ENCODE measurements at regions not wholly inside any gene's neighbourhood (a gene's known extent, or its start where the extent isn't known, plus 50 kb on each side); places are given as distances from the start of the nearest gene placed in this dataset.

DNA sequence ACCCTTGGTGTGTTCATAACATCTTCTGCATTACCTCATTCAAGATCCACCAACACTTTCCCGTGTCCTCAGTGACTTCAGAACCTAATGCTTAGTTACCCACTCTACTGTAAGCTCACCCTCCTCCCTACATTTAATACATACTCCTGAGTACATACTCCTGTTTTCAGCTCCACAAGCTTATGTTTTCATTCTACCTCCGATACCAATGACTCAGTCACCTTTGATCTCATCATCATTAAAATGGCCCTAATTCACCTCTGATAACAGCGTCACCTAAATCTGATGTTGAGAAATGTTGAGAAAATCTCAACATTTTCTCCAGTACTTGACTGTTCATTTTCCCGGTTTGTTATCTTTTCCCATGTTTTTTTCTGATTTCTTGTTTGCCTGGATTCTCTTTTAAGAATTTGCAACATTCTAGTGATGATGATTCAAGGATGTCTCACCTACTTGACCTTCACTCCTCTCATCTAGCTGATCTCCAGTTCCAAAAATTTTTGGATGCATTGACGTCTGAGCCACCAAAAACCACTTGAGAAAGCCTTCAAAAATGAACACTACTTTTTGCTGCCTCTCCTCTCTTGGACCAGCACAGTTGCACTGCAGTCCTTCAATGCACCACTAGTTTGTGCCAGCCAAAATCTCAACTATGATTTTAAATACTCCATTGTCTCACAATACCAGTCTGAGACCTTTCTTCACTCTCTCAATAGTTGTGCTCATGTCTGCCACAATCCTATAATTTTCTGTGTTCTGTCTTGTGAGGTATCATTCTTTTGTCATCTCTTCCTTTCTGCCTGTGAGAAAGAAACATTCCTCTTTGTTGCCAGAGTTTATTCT is 220.7 kb upstream of the SEMA6D start:
- no peak for DNase-seq

GRCh38 chr15:47500842-47501241 is 216.5 kb upstream of the SEMA6D start:
- no peak for DNase-seq

GRCh38 chr15:47502041-47502440 is 215.3 kb upstream of the SEMA6D start:
- DNase-seq, result no peak

- no peak for DNase-seq
These were observed 213.4 kb upstream of the SEMA6D start for GRCh38 chr15:47503876-47504275.

DNA sequence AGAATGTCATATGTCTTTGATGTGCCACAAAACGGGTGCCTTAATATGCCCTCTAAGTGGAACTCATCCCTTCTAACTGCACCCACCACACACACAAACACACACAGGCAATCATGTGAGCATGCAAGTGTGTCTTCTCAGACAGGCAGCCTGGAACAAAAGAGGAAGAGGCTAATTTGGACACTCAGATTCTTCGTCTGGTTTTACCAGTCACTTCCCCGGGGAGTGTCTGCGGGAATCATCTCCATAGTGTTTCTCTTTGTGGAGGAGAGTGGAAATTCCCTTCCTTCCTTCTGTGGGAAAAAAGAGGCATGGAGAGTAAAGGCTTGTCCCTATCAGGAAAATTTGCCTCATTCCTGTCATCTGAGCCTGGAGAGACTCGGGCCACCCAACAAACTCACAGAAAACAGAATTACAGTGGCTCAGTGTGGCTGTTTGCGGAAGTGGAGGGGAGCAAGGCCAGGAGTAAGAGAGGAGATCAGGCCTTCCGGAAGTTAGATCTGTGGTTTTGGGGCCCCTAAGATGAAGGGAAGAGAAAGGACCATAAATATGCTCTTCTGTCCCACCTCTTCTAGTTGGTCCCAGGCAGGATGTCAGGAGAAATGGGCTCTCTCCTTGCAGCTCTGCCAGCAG is 212.6 kb upstream of the SEMA6D start:
- DNase-seq, result no peak

DNA sequence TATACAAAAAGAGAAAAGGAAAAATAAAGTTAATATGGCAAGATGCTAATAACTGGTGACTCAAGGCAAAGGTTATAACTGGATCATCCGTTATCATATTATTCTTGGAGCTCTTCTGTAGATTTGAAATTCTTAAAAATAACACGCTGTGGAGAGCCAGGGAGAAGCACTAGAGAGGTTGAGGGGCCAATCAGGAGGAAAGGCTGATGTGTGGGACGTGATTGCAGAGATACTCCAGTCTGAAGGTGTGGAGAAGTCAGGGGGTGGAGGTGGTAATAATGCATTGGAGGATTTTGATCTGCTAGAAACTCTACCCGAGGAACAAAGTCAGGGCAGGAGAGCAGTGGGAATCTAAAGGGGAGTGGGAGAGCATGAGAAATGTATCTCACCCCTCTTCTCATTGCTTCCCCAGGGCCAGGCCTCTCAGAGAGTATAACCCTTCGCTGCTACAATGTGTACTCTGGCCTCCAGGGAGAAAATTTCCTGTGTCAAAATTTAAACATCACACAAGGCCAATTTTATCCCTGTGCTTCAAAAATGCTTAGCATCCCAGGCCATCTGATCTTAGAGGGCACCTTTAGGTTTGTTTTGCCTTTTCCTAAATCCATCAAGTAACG is 211.5 kb upstream of the SEMA6D start:
- DNase-seq, result no peak

DNA sequence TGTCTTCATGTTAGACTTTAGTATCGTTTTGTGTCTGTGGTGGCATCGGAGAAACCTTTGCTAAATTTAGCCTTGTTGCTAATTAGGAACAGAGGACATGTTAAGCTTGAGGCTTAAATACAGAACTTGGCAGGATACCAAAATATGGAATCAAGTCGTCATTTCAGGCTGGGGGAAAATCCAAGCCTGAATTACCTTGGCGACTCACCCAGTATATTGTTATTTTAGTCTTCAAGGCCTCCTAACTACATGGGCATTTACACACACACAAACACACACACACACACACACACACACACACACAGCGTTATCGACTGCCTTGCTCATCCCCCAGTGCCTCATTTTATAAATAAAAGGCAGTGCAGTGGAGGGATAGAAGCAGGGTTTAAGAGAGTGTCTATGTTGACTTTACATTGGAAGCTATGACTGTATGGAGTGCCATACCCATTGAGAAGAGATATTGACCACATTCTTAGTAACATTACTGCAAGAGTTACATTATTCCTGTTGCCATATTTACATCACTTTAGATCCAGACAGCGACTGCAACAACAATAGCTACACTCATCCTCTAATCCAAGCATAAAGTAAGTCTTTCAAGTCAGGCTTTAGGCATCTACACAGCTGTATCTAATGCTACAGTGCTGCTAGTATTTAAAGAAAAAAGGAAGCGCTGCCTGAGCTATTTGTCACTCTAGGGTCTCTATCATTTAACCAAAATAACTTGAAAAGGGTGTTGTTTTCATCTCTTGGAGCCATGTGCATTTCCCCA is 210.8 kb upstream of the SEMA6D start:
- peak; percentile 40 for DNase-seq

DNA sequence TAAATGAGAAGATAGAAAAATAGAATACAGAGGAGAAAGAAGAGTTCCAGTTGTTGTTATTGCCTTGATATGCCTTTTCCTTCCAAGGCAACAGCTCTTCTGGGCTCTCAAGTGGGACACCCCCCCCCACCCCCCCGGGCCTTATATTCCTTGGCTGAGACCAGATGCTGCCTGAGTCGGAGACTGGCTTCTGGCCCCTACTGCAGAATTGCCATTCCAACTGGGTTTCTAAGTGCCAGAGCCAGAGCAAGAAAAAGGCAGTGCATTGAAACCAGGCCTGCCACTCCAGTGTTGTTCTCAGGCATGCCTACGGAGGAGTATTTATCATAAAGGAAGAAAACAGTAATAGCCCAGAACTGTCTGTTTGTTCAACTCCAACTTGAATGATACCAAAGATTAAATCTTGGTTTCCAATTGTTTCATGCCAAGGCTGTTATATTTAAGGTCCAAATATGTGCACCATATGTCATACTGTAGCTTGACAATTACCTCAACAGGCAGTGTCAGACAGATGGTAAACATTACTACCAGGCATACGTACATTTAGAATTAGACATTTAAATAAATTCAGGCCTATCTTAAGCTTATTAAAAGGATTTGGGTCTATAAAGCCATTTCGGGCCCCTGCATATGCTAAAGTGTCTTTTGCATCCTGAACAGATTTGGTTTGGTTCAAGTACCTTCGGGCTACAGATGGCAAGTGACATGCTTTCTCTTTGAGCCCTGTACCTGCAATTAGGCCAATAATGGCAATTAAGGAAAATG is 209.9 kb upstream of the SEMA6D start:
- DNase-seq, result no peak

GRCh38 chr15:47511261-47511660 is 206.0 kb upstream of the SEMA6D start:
- no peak for DNase-seq

DNA sequence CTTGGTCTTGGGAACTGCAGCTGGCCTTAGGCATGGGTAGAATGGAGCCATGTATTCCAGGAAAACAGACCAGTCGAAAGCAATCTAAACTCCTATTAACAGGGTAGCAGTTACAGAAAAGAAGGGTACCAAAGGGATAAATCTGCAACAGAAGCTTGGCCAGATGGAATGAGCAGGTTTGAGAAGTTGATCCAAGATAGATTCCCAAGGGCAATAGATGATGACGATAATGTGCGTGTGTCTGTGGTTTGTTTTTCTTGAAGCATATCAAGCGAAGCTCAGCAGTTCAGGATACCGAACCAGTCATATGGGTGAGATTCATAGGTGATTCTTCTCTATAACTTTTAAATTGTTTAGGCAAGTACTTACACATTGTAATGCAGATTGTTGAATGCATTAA is 203.8 kb upstream of the SEMA6D start:
- DNase-seq, result no peak

DNA sequence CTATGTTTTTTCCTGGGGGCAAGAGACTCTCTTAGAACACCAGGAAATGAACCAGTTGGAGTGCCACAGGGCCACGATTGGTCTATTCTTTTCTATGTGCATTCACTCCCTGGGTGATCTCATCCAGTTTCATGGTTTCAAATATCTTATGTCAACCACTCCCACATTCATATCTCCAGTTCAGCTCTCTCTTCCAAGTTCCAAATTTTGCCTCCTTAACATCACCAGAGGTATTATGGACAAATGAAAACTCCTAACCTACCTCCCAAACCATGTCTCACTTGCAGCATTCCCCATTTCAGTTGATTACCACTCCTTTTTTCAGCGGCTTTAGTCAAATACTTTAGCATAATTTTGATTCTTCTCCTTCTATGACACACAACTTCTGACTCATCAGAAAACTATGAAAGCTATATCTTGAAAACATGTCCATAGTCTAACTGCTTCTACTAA is 203.1 kb upstream of the SEMA6D start:
- no peak for DNase-seq

- no peak for DNase-seq
These were observed 200.7 kb upstream of the SEMA6D start for GRCh38 chr15:47516558-47516957.

- DNase-seq, result no peak
These were observed 200.3 kb upstream of the SEMA6D start for GRCh38 chr15:47516972-47517371.

- no peak for DNase-seq
These were observed 199.6 kb upstream of the SEMA6D start for GRCh38 chr15:47517737-47518136.

- DNase-seq, result no peak
These were observed 193.4 kb upstream of the SEMA6D start for GRCh38 chr15:47523681-47524475.

DNA sequence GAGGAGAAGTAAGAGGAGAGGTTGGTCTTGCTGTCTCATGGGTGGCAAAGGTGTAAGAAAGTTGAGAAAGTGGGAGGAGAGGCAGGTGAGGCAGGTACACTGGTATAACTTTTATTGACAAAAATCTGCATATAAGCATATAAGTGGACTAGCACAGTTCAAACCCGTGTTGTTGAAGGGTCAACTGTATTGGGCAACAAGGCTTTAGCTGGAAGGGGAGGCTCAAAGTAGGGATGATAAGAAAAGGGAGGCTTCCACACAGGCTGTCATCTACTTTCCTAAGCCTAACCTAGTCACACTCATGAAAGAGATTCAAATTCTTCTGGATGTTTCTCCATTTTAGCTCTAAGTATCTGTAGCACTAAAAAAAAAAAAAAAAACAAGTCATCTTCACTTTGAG is 188.1 kb upstream of the SEMA6D start:
- no peak for DNase-seq

GRCh38 chr15:47534673-47535072 is 182.6 kb upstream of the SEMA6D start:
- DNase-seq, result no peak

DNA sequence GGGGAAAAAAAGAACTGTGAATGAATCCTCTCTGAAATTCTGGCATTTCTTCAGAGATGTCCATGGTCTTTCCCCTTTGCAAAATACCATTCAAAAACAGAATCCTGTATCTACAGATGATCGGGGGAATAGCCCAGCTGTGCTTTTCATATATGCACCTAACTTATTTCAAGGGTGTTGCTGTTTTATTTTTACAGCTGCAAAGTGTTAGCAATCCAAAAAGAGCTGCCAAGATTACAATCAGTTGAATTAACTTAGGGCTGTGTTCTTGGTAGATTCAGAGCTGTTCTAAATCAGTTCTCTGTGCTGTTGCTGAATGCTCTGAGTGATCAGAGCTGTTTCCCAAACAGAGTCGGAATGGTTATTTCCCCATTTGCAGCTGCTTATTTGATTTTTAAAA is 175.7 kb upstream of the SEMA6D start:
- no peak for DNase-seq

DNA sequence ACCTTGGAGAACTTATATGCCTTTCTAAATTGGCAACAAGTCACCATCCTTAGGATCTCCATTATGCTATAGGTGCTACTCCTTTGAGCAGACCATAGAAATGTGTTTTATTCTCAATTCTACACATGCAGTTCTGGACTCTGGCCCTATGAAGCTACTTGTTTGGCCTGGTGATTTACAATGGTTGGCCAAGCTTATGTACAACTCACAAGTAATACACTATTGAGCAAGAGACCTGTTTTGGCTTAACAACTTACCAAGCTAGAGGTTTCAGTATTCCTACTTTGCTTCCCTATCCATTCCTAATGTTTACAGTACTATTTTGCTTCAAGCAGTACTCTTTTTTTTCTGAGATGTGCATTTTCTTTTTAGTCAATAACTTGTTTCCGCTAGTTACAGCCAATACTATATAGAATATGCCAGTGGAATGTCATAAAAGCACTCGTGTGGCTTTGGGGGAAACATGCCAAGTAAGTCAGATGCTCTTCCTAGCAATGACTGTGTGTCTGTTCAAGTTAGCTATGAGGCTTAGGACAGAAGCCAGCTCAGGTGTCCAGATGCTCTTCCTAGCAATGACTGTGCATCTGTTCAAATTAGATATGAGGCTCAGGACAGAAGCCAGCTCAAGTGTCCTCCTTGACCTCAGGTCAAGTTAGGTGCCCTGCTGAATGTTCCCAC is 174.9 kb upstream of the SEMA6D start:
- no peak for DNase-seq

DNA sequence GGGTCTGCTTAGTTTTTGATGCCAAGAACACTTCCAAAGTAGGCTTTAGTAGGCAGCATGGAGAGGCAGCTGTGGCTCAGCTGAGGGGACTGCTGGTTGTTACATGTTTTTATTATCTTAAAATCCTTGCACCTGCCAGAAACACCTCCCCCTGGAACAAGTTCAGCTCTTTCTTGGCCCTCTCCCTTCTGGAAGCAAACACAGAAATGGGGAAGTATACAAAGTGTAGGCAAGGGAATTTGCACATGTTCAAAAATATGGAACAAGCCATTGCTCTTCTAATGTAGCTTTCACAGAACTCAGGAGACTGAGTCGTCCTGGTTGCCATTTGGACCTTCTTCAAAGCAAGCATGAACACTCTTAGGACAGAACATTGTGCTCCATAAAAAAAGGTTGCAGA is 169.1 kb upstream of the SEMA6D start:
- no peak for DNase-seq

- no peak for DNase-seq
These were observed 168.3 kb upstream of the SEMA6D start for GRCh38 chr15:47548986-47549385.
